Kidney tubule cell (primary cell): ENCODE measurements at regions not wholly inside any gene's neighbourhood (a gene's known extent, or its start where the extent isn't known, plus 50 kb on each side); places are given as distances from the start of the nearest gene placed in this dataset.

Experiments
- DNase-seq: peaks from one replicate; pipeline ENCODE4 v3.0.0-alpha.2; 2018; ENCODE audit warnings: low spot score

GRCh38 chr10:7478727-7479457 is 68.1 kb upstream of the SFMBT2 start:
- no peak for DNase-seq

- no peak for DNase-seq
Observed at GRCh38 chr10:7477538-7478334, 66.9 kb upstream of the SFMBT2 start.

GRCh38 chr10:7475939-7476338 is 65.1 kb upstream of the SFMBT2 start:
- no peak for DNase-seq

GRCh38 chr10:7475046-7475911 is 64.4 kb upstream of the SFMBT2 start:
- no peak for DNase-seq

GRCh38 chr10:7474388-7474787 is 63.6 kb upstream of the SFMBT2 start:
- DNase-seq: no peak

GRCh38 chr10:7473474-7473873 is 62.6 kb upstream of the SFMBT2 start:
- no peak for DNase-seq

GRCh38 chr10:7471720-7472367 is 61.0 kb upstream of the SFMBT2 start:
- no peak for DNase-seq

- no peak for DNase-seq
Observed at GRCh38 chr10:7470371-7470770, 59.5 kb upstream of the SFMBT2 start.

- no peak for DNase-seq
Observed at GRCh38 chr10:7467031-7467667, 56.3 kb upstream of the SFMBT2 start.

- DNase-seq: no peak
Observed at GRCh38 chr10:7464691-7465090, 53.9 kb upstream of the SFMBT2 start.
